Central memory CD8-positive, alpha-beta T cell (primary cell): ENCODE measurements at regions not wholly inside any gene's neighbourhood (a gene's known extent, or its start where the extent isn't known, plus 50 kb on each side); places are given as distances from the start of the nearest gene placed in this dataset.

ENCODE experiments used
- ATAC-seq: fragments of 150-1000 bp; cut with Tn5 transposase; replicated peaks from 2 replicates; pipeline ENCODE4 v1.10.0; 2022; ENCODE audit warnings: mild to moderate bottlenecking, moderate FRiP score, moderate number of reproducible peaks; ENCODE audit not compliant: poor library complexity, severe bottlenecking; ENCODE audit errors: extremely low read depth
- DNase-seq, 2 donors: peaks; one replicate each; pipeline ENCODE4 v3.0.0; 2021; ENCODE audit warnings: low spot score in 2 of 2
- H3K27ac Mint-ChIP-seq: one replicate; pipeline ENCODE4 v1.8.0; 2022; ENCODE audit warnings: low read depth, mild to moderate bottlenecking, moderate library complexity, mixed read lengths
- H3K27me3 Mint-ChIP-seq: one replicate; pipeline ENCODE4 v1.8.0; 2022; ENCODE audit warnings: mixed read lengths
- H3K36me3 Mint-ChIP-seq: one replicate; pipeline ENCODE4 v1.8.0; 2022; ENCODE audit warnings: mild to moderate bottlenecking, moderate library complexity, mixed read lengths; ENCODE audit not compliant: insufficient read depth
- H3K4me1 Mint-ChIP-seq: one replicate; pipeline ENCODE4 v1.8.0; 2022; ENCODE audit warnings: mixed read lengths
- H3K4me3 Mint-ChIP-seq: one replicate; pipeline ENCODE4 v1.8.0; 2022; ENCODE audit warnings: mild to moderate bottlenecking, moderate library complexity, mixed read lengths
- H3K9me3 Mint-ChIP-seq: one replicate; pipeline ENCODE4 v1.8.0; 2022; ENCODE audit warnings: mixed read lengths

DNA sequence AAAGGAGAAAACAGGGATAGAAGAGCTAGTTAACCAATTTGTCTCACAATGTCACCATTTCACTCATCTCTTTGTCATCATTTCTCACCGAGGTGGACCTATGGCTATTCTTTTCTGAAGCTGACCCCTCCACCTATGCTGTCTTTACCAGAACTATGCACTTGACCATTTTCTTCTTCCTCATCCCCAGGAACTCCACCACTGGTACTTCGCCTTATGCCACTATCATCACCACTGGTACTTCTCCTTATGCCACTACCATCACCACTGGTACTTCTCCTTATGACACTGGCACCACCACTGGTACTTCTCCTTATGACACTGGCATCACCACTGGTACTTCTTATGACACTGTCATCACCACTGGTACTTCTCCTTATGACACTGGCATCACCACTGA lies 745.8 kb upstream of the CHAC2 start:
- Mint-ChIP-seq H3K4me3 (no peak overlapping the region), H3K9me3 (peaks cover 16% of the 10 kb centered on the region), H3K27me3 (no peaks in the 10 kb centered on the region), H3K4me1 (no peaks in the 10 kb centered on the region), H3K27ac (no peak overlapping the region), H3K36me3 (peaks cover 1% of the 10 kb centered on the region)
- ATAC-seq = no peak
- no peak for DNase-seq

DNA sequence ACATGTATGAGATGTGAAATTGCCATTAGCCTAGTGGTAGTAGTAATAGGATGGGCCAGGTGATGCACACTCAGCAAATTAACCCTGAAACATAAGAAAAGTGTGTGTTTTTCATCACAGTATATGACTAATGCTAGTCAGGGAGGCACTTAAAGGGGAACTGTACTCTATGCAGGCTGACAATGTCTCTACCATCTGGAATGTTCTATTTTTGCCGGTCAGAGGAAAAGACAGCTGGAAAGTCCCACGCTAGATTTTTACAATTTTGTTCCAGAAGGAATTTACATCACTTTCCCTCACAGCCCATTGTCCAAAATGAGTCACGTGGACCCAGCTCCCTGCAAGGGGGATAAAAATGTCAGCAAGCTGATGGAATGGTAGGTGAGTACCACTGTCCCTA lies 746.3 kb upstream of the CHAC2 start:
- peaks cover 16% of the 10 kb centered on the region for H3K9me3 Mint-ChIP-seq

DNA sequence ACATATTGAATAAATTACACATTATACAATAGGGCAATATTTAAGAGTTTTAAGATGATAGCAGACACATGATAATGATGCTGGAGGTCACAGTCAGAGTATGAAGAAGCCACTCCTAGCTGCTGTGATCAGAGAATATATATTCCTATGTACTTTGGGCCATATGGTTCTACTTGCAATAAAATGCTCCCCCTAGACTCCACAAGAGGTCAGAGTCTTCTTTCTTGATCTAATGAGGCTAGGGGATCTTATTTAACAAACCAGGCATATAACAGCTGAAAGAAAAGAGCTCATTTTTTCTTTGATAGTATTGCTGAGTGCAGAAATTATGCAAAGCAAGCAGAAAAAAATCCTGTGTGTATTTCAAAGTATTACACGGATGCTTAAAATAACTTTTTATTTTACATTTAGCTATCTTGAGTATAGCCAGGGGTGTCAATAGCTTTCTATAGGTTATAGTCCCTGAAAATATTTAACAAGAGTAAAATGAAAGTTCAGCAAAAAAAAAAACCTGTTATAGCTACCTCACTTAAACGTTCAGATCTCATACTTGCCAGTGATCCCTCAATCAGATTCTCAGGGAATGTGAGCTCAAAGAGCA lies 748.7 kb upstream of the CHAC2 start:
- Mint-ChIP-seq H3K9me3 (peaks cover 16% of the 10 kb centered on the region), H3K4me3 (no peak overlapping the region), H3K27ac (no peak overlapping the region), H3K4me1 (no peaks in the 10 kb centered on the region), H3K36me3 (peaks cover 1% of the 10 kb centered on the region), H3K27me3 (no peaks in the 10 kb centered on the region)
- no peak for DNase-seq
- no peak for ATAC-seq

More for the DNA sequence above, 746.3 kb upstream of the CHAC2 start:
- no peak overlapping the region for H3K4me3 Mint-ChIP-seq
- DNase-seq = no peak
- H3K36me3 Mint-ChIP-seq = peaks cover 1% of the 10 kb centered on the region
- H3K27me3 Mint-ChIP-seq = no peaks in the 10 kb centered on the region
- H3K4me1 Mint-ChIP-seq = no peaks in the 10 kb centered on the region
- no peak overlapping the region for H3K27ac Mint-ChIP-seq
- no peak for ATAC-seq

DNA sequence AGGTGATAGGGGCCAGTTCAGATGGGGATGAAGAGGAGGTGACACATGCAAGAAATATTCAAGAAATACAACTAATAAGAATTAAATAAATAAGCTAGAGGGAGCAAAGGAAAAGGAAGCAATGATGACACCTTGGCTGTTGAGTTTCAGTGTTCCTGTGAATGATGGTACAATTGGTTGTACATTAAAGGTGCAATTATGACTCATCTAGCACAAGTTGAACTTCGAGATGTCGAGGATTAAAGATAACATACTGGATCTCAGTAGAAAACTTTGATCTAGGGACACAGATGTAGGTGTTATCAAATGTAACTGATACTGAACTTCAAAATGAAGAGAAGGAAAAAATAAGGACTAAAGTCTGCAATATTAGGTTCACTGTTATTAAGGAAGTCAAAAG lies 760.6 kb upstream of the CHAC2 start:
- H3K27ac Mint-ChIP-seq = no peak overlapping the region
- DNase-seq = no peak
- H3K9me3 Mint-ChIP-seq = peaks cover 19% of the 10 kb centered on the region

GRCh38 chr2:53004413-53004812 lies 763.2 kb upstream of the CHAC2 start:
- ATAC-seq (no peak), DNase-seq (no peak)
- H3K9me3 Mint-ChIP-seq = peaks cover 19% of the 10 kb centered on the region
- no peak overlapping the region for H3K27ac Mint-ChIP-seq
- no peaks in the 10 kb centered on the region for H3K27me3 Mint-ChIP-seq
- no peaks in the 10 kb centered on the region for H3K36me3 Mint-ChIP-seq
- no peak overlapping the region for H3K4me3 Mint-ChIP-seq
- no peaks in the 10 kb centered on the region for H3K4me1 Mint-ChIP-seq

More for the DNA sequence above, 760.6 kb upstream of the CHAC2 start:
- H3K36me3 Mint-ChIP-seq = no peaks in the 10 kb centered on the region
- H3K4me1 Mint-ChIP-seq = no peaks in the 10 kb centered on the region
- no peak for ATAC-seq
- H3K27me3 Mint-ChIP-seq = no peaks in the 10 kb centered on the region
- no peak overlapping the region for H3K4me3 Mint-ChIP-seq

DNA sequence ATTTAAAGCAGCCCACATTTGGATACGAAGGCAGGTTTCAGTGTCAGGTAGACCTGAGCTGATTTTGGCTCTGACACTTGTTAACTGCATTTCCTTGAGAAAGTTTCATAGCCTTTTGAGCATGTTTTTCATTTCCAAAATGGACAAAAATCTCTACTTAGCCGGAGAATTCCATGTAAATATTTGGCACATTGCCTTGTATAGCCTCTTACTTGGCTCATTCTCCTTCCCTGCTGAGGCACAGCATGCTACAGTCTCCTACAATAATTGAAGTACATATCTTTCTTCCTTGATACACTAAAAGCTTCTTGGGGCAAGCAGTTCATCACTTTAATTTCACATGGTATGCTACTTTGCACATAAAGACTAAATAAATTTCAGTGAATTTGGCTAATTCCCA lies 772.2 kb upstream of the CHAC2 start:
- no peak overlapping the region for H3K4me3 Mint-ChIP-seq
- peaks cover 20% of the 10 kb centered on the region for H3K9me3 Mint-ChIP-seq
- DNase-seq (no peak), ATAC-seq (no peak)
- H3K36me3 Mint-ChIP-seq = no peaks in the 10 kb centered on the region
- no peaks in the 10 kb centered on the region for H3K4me1 Mint-ChIP-seq
- H3K27ac Mint-ChIP-seq = no peak overlapping the region
- H3K27me3 Mint-ChIP-seq = no peaks in the 10 kb centered on the region

GRCh38 chr2:52976143-52976949 lies 791.3 kb upstream of the CHAC2 start:
- ATAC-seq (no peak), DNase-seq (no peak)
- Mint-ChIP-seq H3K36me3 (no peaks in the 10 kb centered on the region), H3K4me1 (no peaks in the 10 kb centered on the region), H3K9me3 (peaks cover 24% of the 10 kb centered on the region), H3K27ac (no peak overlapping the region), H3K27me3 (no peaks in the 10 kb centered on the region), H3K4me3 (no peak overlapping the region)

DNA sequence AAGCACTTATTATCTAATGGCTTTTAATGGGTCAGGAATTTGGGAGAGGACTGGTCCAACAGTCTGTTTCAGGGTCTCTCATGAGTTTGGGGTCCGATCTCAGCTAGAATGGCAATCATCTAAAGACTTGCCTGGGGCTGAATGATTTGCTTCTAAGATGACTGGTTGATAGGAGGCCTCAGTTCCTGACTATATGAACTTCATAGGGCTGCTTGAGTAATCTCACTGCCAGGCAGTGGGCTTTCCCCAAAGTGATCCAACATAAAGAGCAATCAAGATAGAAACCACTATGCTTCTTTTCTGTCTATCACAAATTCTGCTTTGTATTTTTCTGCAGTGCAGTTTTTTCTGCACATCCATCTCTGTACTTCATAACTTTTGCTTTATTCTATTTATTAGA lies 793.5 kb upstream of the CHAC2 start:
- no peaks in the 10 kb centered on the region for H3K27me3 Mint-ChIP-seq
- H3K9me3 Mint-ChIP-seq = peaks cover 16% of the 10 kb centered on the region

DNA sequence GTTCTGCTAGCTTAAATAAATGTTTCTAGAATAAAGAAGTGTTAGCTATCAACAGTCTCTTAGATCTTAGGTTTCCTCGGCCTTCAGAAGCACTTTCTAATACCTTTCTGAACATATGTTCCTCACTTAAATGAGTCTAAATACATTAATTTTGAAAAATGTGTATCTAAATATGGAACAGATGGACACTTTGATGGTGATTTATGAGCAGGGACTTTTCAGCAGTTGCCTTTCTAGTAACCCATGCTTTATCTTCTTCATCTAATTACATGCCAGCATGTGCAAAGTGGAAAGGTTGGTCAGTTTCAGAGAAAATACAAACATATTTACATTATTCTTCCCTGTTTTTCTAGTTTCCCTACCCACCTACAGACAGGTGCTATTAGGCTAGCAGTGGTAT lies 797.0 kb upstream of the CHAC2 start:
- Mint-ChIP-seq H3K4me1 (no peaks in the 10 kb centered on the region), H3K27me3 (no peaks in the 10 kb centered on the region), H3K9me3 (peaks cover 16% of the 10 kb centered on the region), H3K27ac (no peak overlapping the region), H3K36me3 (no peaks in the 10 kb centered on the region), H3K4me3 (no peak overlapping the region)
- no peak for DNase-seq
- ATAC-seq = no peak

More for the DNA sequence above, 793.5 kb upstream of the CHAC2 start:
- H3K36me3 Mint-ChIP-seq = no peaks in the 10 kb centered on the region
- H3K27ac Mint-ChIP-seq = no peak overlapping the region
- H3K4me3 Mint-ChIP-seq = no peak overlapping the region
- H3K4me1 Mint-ChIP-seq = no peaks in the 10 kb centered on the region
- no peak for ATAC-seq
- no peak for DNase-seq

- Mint-ChIP-seq H3K4me1 (no peaks in the 10 kb centered on the region), H3K27me3 (no peaks in the 10 kb centered on the region), H3K4me3 (no peak overlapping the region), H3K9me3 (peaks cover 12% of the 10 kb centered on the region), H3K36me3 (no peaks in the 10 kb centered on the region), H3K27ac (no peak overlapping the region)
- no peak for ATAC-seq
- DNase-seq = no peak
Measured at GRCh38 chr2:52968043-52968442, 799.6 kb upstream of the CHAC2 start.

GRCh38 chr2:52964916-52965530 lies 802.6 kb upstream of the CHAC2 start:
- H3K4me3 Mint-ChIP-seq = no peak overlapping the region
- DNase-seq (no peak), ATAC-seq (no peak)
- peaks cover 18% of the 10 kb centered on the region for H3K9me3 Mint-ChIP-seq
- no peaks in the 10 kb centered on the region for H3K27me3 Mint-ChIP-seq
- H3K4me1 Mint-ChIP-seq = no peaks in the 10 kb centered on the region
- H3K27ac Mint-ChIP-seq = no peak overlapping the region
- H3K36me3 Mint-ChIP-seq = no peaks in the 10 kb centered on the region

GRCh38 chr2:52961403-52961802 lies 806.2 kb upstream of the CHAC2 start:
- Mint-ChIP-seq H3K4me1 (no peaks in the 10 kb centered on the region), H3K27me3 (no peaks in the 10 kb centered on the region), H3K27ac (no peak overlapping the region), H3K36me3 (no peaks in the 10 kb centered on the region), H3K4me3 (no peak overlapping the region), H3K9me3 (peaks cover 34% of the 10 kb centered on the region)
- ATAC-seq = no peak
- no peak for DNase-seq

GRCh38 chr2:52960881-52961280 lies 806.7 kb upstream of the CHAC2 start:
- no peaks in the 10 kb centered on the region for H3K36me3 Mint-ChIP-seq
- DNase-seq (no peak), ATAC-seq (no peak)
- peaks cover 35% of the 10 kb centered on the region for H3K9me3 Mint-ChIP-seq
- no peaks in the 10 kb centered on the region for H3K4me1 Mint-ChIP-seq
- H3K4me3 Mint-ChIP-seq = no peak overlapping the region
- H3K27ac Mint-ChIP-seq = no peak overlapping the region
- H3K27me3 Mint-ChIP-seq = no peaks in the 10 kb centered on the region
